AG09319 (cell line): ENCODE measurements at regions not wholly inside any gene's neighbourhood (a gene's known extent, or its start where the extent isn't known, plus 50 kb on each side); places are given as distances from the start of the nearest gene placed in this dataset.

ENCODE experiments used
- DNase-seq: peaks from one replicate; pipeline ENCODE4 v3.0.0-alpha.2; 2010; ENCODE audit warnings: low read depth; ENCODE audit errors: extremely low read depth
- TF ChIP-seq, protein P1 (sequence below): IDR thresholded peaks from 2 replicates; pipeline ENCODE4 v1.5.1; 2011; ENCODE audit warnings: low read depth, mild to moderate bottlenecking, inconsistent platforms, low read length, moderate library complexity

DNA sequence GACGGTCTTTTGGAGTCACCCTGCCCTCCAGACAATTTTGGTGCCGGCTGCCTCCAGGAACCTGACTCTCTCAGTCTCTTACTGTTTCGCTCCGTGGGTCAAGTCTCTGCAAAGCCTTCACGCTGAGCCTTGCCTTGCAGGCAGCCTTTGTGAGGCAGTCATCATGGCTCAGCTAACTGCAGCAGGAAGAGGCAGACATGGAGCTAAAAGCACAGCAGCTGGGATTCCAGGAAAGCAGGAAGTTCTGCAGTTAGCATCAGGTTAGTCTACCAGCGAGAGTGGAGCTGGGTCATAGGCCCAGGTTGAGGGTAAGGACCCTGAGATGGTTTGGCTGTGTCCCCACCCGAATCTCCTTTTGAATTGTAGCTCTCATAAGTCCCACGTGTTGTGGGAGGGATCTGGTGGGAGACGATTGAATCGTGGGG is 305.4 kb downstream of the PCNX1 start:
- TF ChIP-seq, protein P1, sequence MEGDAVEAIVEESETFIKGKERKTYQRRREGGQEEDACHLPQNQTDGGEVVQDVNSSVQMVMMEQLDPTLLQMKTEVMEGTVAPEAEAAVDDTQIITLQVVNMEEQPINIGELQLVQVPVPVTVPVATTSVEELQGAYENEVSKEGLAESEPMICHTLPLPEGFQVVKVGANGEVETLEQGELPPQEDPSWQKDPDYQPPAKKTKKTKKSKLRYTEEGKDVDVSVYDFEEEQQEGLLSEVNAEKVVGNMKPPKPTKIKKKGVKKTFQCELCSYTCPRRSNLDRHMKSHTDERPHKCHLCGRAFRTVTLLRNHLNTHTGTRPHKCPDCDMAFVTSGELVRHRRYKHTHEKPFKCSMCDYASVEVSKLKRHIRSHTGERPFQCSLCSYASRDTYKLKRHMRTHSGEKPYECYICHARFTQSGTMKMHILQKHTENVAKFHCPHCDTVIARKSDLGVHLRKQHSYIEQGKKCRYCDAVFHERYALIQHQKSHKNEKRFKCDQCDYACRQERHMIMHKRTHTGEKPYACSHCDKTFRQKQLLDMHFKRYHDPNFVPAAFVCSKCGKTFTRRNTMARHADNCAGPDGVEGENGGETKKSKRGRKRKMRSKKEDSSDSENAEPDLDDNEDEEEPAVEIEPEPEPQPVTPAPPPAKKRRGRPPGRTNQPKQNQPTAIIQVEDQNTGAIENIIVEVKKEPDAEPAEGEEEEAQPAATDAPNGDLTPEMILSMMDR = no peak
- DNase-seq = no peak

- no peak for DNase-seq
Measured at GRCh38 chr14:71214241-71214640, 307.0 kb downstream of the PCNX1 start.

GRCh38 chr14:71220462-71220861 is 313.2 kb downstream of the PCNX1 start:
- TF ChIP-seq, protein P1 = no peak
- no peak for DNase-seq

More at GRCh38 chr14:71214241-71214640, 307.0 kb downstream of the PCNX1 start:
- TF ChIP-seq, protein P1 = no peak

DNA sequence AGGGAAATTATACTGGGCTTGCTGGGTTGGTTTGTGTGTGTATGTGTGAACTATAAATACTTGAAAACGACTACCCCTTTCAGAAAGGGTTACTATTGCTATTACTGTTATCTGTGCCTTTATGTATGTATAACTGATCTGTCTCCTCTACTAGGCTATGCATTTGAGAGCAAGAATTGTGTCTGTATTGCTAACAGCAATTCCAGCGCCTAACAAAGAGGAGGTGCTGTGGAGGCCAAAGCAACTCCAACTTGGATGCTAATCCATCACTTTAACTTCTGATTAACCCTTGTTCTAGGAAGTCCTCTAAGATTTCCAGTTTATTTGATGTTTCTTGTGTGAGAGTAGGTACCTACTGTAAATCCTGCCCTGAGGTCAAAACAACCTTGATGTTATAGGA is 313.9 kb downstream of the PCNX1 start:
- TF ChIP-seq, protein P1 = no peak
- DNase-seq = no peak

GRCh38 chr14:71225113-71225512 is 317.9 kb downstream of the PCNX1 start:
- TF ChIP-seq, protein P1 = no peak
- no peak for DNase-seq

DNA sequence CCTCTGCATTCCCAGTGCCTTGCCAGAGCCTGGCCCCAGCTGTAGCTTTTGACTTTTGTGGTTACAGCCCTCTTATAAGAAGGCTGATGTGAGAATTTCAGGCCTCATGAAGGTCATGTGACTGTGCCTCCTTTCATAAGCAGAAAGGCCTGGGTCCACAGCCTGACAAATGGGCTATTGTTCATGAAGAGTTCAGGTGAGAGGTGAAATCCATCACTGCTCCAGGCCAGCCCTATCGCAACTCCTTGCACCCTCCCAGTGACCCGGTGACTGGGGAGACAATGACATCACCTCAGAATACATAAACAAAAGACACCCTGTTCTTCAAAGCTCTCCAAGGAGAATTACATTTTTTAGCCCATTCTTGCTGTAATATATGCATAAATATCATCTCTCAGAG is 321.5 kb downstream of the PCNX1 start:
- TF ChIP-seq, protein P1 = no peak
- DNase-seq = no peak

DNA sequence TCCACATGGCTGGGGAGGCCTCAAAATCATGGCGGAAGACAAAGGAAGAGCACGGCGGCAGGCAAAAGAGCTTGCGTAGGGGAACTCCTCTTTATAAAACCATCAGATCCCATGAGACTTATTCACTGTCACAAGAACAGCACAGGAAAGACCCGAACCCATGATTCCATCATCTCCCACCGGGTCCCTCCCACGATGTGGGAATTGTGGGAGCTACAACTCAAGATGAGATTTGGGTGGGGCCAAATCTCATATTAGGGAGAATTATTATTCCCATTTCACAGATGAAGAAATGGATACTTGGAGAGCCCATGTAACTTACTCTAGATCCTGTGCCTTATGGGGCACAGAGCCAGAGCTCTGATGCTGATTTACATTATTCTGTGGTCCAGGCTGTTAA is 322.6 kb downstream of the PCNX1 start:
- TF ChIP-seq, protein P1 = no peak
- DNase-seq = no peak
